ENCODE measurements at regions not wholly inside any gene's neighbourhood (a gene's known extent, or its start where the extent isn't known, plus 50 kb on each side); places are given as distances from the start of the nearest gene placed in this dataset.

GRCh38 chr12:18207266-18207665 lies 54.1 kb upstream of the PIK3C2G start:
- H3K4me3 ChIP-seq: no peak overlapping the region
- DNase-seq (ENCODE audit: low spot score in 2 of 2): no peak
- in situ Hi-C loops (cut with MboI; ENCODE audit: low sequenced_read_pairs): no loop called here
- H3K27me3 ChIP-seq (ENCODE audit: low read depth): no peaks in the 10 kb centered on the region
- H3K36me3 ChIP-seq (replicated peaks): no peaks in the 10 kb centered on the region
- H3K4me1 ChIP-seq: no peaks in the 10 kb centered on the region
- H3K9me3 ChIP-seq: no peaks in the 10 kb centered on the region

- Histone ChIP-seq H3K9me3 (no peaks in the 10 kb centered on the region), H3K36me3 (replicated peaks) (no peaks in the 10 kb centered on the region), H3K4me1 (no peaks in the 10 kb centered on the region), H3K27me3 (ENCODE audit: low read depth) (no peaks in the 10 kb centered on the region), H3K4me3 (no peak overlapping the region)
- in situ Hi-C loops (cut with MboI; ENCODE audit: low sequenced_read_pairs): no loop called here
- DNase-seq (ENCODE audit: low spot score in 2 of 2): no peak
These were observed 55.1 kb upstream of the PIK3C2G start for GRCh38 chr12:18206198-18206597.

- H3K9me3 ChIP-seq: no peaks in the 10 kb centered on the region
- no peaks in the 10 kb centered on the region for H3K36me3 ChIP-seq (replicated peaks)
- in situ Hi-C loops (cut with MboI; ENCODE audit: low sequenced_read_pairs): no loop called here
- no peaks in the 10 kb centered on the region for H3K27me3 ChIP-seq (ENCODE audit: low read depth)
- H3K4me3 ChIP-seq: no peak overlapping the region
- H3K4me1 ChIP-seq: no peaks in the 10 kb centered on the region
- no peak for DNase-seq (ENCODE audit: low spot score in 2 of 2)
These were observed 57.3 kb upstream of the PIK3C2G start for GRCh38 chr12:18204053-18204452.

GRCh38 chr12:18192119-18192518 lies 69.2 kb upstream of the PIK3C2G start:
- Histone ChIP-seq H3K9me3 (no peaks in the 10 kb centered on the region), H3K27me3 (ENCODE audit: low read depth) (no peaks in the 10 kb centered on the region), H3K4me3 (no peak overlapping the region), H3K4me1 (no peaks in the 10 kb centered on the region), H3K36me3 (replicated peaks) (no peaks in the 10 kb centered on the region)
- in situ Hi-C loops (cut with MboI; ENCODE audit: low sequenced_read_pairs): no loop called here
- DNase-seq (ENCODE audit: low spot score in 2 of 2): no peak

GRCh38 chr12:18183141-18183540 lies 78.2 kb upstream of the PIK3C2G start:
- Histone ChIP-seq H3K4me1 (peaks cover 10% of the 10 kb centered on the region), H3K36me3 (replicated peaks) (no peaks in the 10 kb centered on the region), H3K9me3 (no peaks in the 10 kb centered on the region), H3K27me3 (ENCODE audit: low read depth) (no peaks in the 10 kb centered on the region), H3K4me3 (no peak overlapping the region)
- in situ Hi-C loops (cut with MboI; ENCODE audit: low sequenced_read_pairs): no loop called here
- no peak for DNase-seq (ENCODE audit: low spot score in 2 of 2)

- Histone ChIP-seq H3K36me3 (replicated peaks) (no peaks in the 10 kb centered on the region), H3K9me3 (no peaks in the 10 kb centered on the region; the same call in none of the 2 replicates), H3K27me3 (ENCODE audit: low read depth) (no peaks in the 10 kb centered on the region), H3K4me3 (no peak overlapping the region), H3K4me1 (no peaks in the 10 kb centered on the region)
- DNase-seq (ENCODE audit: low spot score in 2 of 2): no peak
- in situ Hi-C loops (cut with MboI; ENCODE audit: low sequenced_read_pairs): no loop called here
These were observed 81.6 kb upstream of the RERGL start for GRCh38 chr12:18171571-18171970.

GRCh38 chr12:18168016-18168415 lies 78.0 kb upstream of the RERGL start:
- H3K36me3 ChIP-seq (replicated peaks): no peaks in the 10 kb centered on the region
- no peak overlapping the region for H3K4me3 ChIP-seq
- DNase-seq (ENCODE audit: low spot score in 2 of 2): no peak
- in situ Hi-C loops (cut with MboI; ENCODE audit: low sequenced_read_pairs): no loop called here
- no peaks in the 10 kb centered on the region for H3K27me3 ChIP-seq (ENCODE audit: low read depth)
- H3K4me1 ChIP-seq: 0 out of 2 replicates have a peak, but pooled peaks cover 5% of the 10 kb centered on the region
- no peaks in the 10 kb centered on the region; the same call in none of the 2 replicates for H3K9me3 ChIP-seq

- no peaks in the 10 kb centered on the region for H3K27me3 ChIP-seq (ENCODE audit: low read depth)
- no peaks in the 10 kb centered on the region; the same call in 1 of the 2 replicates for H3K9me3 ChIP-seq
- 0 out of 2 replicates have a peak, but pooled peaks cover 5% of the 10 kb centered on the region for H3K4me1 ChIP-seq
- H3K36me3 ChIP-seq (replicated peaks): no peaks in the 10 kb centered on the region
- in situ Hi-C loops (cut with MboI; ENCODE audit: low sequenced_read_pairs): no loop called here
- no peak for DNase-seq (ENCODE audit: low spot score in 2 of 2)
- no peak overlapping the region for H3K4me3 ChIP-seq
These were observed 75.9 kb upstream of the RERGL start for GRCh38 chr12:18165889-18166288.

GRCh38 chr12:18165422-18165871 lies 75.5 kb upstream of the RERGL start:
- H3K4me3 ChIP-seq: no peak overlapping the region
- in situ Hi-C loops (cut with MboI; ENCODE audit: low sequenced_read_pairs): no loop called here
- peak in 1 of 2 experiments; percentile 15 for DNase-seq (ENCODE audit: low spot score in 2 of 2)

GRCh38 chr12:18160901-18161300 lies 70.9 kb upstream of the RERGL start:
- DNase-seq (ENCODE audit: low spot score in 2 of 2): no peak
- H3K4me1 ChIP-seq: 0 out of 2 replicates have a peak, but pooled peaks cover 5% of the 10 kb centered on the region
- no peaks in the 10 kb centered on the region for H3K27me3 ChIP-seq (ENCODE audit: low read depth)
- no peaks in the 10 kb centered on the region for H3K36me3 ChIP-seq (replicated peaks)
- in situ Hi-C loops (cut with MboI; ENCODE audit: low sequenced_read_pairs): no loop called here
- H3K4me3 ChIP-seq: no peak overlapping the region
- no peaks in the 10 kb centered on the region for H3K9me3 ChIP-seq

More at GRCh38 chr12:18165422-18165871, 75.5 kb upstream of the RERGL start:
- H3K36me3 ChIP-seq (replicated peaks): no peaks in the 10 kb centered on the region
- H3K4me1 ChIP-seq: 0 out of 2 replicates have a peak, but pooled peaks cover 5% of the 10 kb centered on the region
- H3K27me3 ChIP-seq (ENCODE audit: low read depth): no peaks in the 10 kb centered on the region
- no peaks in the 10 kb centered on the region; the same call in 1 of the 2 replicates for H3K9me3 ChIP-seq

GRCh38 chr12:18158774-18159557 lies 69.0 kb upstream of the RERGL start:
- no peak overlapping the region for H3K4me3 ChIP-seq
- no peaks in the 10 kb centered on the region; the same call in 1 of the 2 replicates for H3K9me3 ChIP-seq
- H3K36me3 ChIP-seq (replicated peaks): no peaks in the 10 kb centered on the region
- DNase-seq (ENCODE audit: low spot score in 2 of 2): peak; percentile 29 to 71
- no peaks in the 10 kb centered on the region for H3K27me3 ChIP-seq (ENCODE audit: low read depth)
- in situ Hi-C loops (cut with MboI; ENCODE audit: low sequenced_read_pairs): no loop called here
- peaks cover 6% of the 10 kb centered on the region for H3K4me1 ChIP-seq

- Histone ChIP-seq H3K27me3 (ENCODE audit: low read depth) (no peaks in the 10 kb centered on the region), H3K36me3 (replicated peaks) (no peaks in the 10 kb centered on the region), H3K4me1 (peaks cover 15% of the 10 kb centered on the region), H3K9me3 (no peaks in the 10 kb centered on the region; the same call in 1 of the 2 replicates), H3K4me3 (no peak overlapping the region)
- peak; percentile 66 to 89 for DNase-seq (ENCODE audit: low spot score in 2 of 2)
- in situ Hi-C loops (cut with MboI; ENCODE audit: low sequenced_read_pairs): no loop called here
These were observed 63.8 kb upstream of the RERGL start for GRCh38 chr12:18153826-18154225.

- no peak for DNase-seq (ENCODE audit: low spot score in 2 of 2)
- in situ Hi-C loops (cut with MboI; ENCODE audit: low sequenced_read_pairs): no loop called here
- Histone ChIP-seq H3K36me3 (replicated peaks) (no peaks in the 10 kb centered on the region), H3K27me3 (ENCODE audit: low read depth) (no peaks in the 10 kb centered on the region), H3K9me3 (no peaks in the 10 kb centered on the region; the same call in 1 of the 2 replicates), H3K4me3 (no peak overlapping the region), H3K4me1 (peaks cover 15% of the 10 kb centered on the region)
These were observed 61.0 kb upstream of the RERGL start for GRCh38 chr12:18151036-18151435.

GRCh38 chr12:18148961-18149360 lies 59.0 kb upstream of the RERGL start:
- in situ Hi-C loops (cut with MboI; ENCODE audit: low sequenced_read_pairs): no loop called here
- H3K4me3 ChIP-seq: no peak overlapping the region
- H3K27me3 ChIP-seq (ENCODE audit: low read depth): no peaks in the 10 kb centered on the region
- peaks cover 9% of the 10 kb centered on the region for H3K4me1 ChIP-seq
- H3K36me3 ChIP-seq (replicated peaks): no peaks in the 10 kb centered on the region
- no peaks in the 10 kb centered on the region for H3K9me3 ChIP-seq
- no peak for DNase-seq (ENCODE audit: low spot score in 2 of 2)
